Vagina (tissue), 2 donors: ENCODE measurements at regions not wholly inside any gene's neighbourhood (a gene's known extent, or its start where the extent isn't known, plus 50 kb on each side); places are given as distances from the start of the nearest gene placed in this dataset.

Source experiments
- POLR2A ChIP-seq, 2 donors: fragments of 450-650 bp; IDR thresholded peaks; one replicate each; pipeline ENCODE4 v1.6.1; 2017; ENCODE audit warnings: antibody characterized with exemption in 2 of 2, mild to moderate bottlenecking in 2 of 2, moderate library complexity in 2 of 2
- POLR2AphosphoS5 ChIP-seq, 2 donors: sonication (generic); formaldehyde crosslinking; IDR thresholded peaks; one replicate each; pipeline ENCODE4 v1.9.0; 2017; ENCODE audit warnings: antibody characterized with exemption in 2 of 2, mild to moderate bottlenecking in 2 of 2, low read depth in 1 of 2; ENCODE audit not compliant: insufficient read depth in 1 of 2
- TF ChIP-seq, protein P1 (sequence below), 3 experiments: fragments of 450-650 bp in 2 of 3; fragments of 200-600 bp in 1 of 3; sonication (generic) in 1 of 3; IDR thresholded peaks; one replicate each; pipeline ENCODE4 v1.5.1; 2017 to 2019; ENCODE audit warnings: antibody characterized with exemption in 3 of 3, mild to moderate bottlenecking in 2 of 3, moderate library complexity in 2 of 3

DNA sequence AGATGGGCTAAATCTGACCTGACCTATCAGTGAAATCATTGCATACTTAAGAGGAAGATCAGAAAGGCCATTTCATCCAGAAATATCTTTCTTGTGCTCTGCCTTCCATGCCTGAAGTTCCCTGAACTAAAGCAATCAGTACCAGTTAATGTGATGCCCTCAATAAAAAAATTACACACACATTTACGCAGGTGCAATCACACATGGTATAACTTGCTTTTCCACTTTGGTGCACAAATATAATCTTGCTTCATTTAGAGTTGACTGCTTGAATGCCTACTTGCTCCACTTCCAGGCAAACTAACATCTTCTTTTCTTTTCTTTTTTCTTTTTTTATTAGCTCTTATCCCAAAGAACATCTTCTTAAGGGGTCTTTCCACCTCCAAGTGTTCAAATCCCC is 58.3 kb upstream of the KIF5B start:
- no peak for TF ChIP-seq POLR2AphosphoS5 (IDR thresholded peaks at IDR 0.05; ENCODE audit: insufficient read depth in 1 of 2, low read depth in 1 of 2)
- TF ChIP-seq, protein P1, sequence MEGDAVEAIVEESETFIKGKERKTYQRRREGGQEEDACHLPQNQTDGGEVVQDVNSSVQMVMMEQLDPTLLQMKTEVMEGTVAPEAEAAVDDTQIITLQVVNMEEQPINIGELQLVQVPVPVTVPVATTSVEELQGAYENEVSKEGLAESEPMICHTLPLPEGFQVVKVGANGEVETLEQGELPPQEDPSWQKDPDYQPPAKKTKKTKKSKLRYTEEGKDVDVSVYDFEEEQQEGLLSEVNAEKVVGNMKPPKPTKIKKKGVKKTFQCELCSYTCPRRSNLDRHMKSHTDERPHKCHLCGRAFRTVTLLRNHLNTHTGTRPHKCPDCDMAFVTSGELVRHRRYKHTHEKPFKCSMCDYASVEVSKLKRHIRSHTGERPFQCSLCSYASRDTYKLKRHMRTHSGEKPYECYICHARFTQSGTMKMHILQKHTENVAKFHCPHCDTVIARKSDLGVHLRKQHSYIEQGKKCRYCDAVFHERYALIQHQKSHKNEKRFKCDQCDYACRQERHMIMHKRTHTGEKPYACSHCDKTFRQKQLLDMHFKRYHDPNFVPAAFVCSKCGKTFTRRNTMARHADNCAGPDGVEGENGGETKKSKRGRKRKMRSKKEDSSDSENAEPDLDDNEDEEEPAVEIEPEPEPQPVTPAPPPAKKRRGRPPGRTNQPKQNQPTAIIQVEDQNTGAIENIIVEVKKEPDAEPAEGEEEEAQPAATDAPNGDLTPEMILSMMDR (IDR thresholded peaks at IDR 0.05): no peak
- TF ChIP-seq POLR2A (IDR thresholded peaks at IDR 0.05): no peak
